ENCODE measurements at regions not wholly inside any gene's neighbourhood (a gene's known extent, or its start where the extent isn't known, plus 50 kb on each side); places are given as distances from the start of the nearest gene placed in this dataset.
A peak's percentile ranks its signal among the peaks of the same experiment; 100 is the strongest.

GRCh38 chr4:29717287-29718057, 1002.7 kb upstream of the PCDH7 start:
- no peak for DNase-seq (ENCODE audit: low read depth)
- TF ChIP-seq CTCF (IDR thresholded peaks at IDR 0.05; ENCODE audit: insufficient read depth, low read depth, low read length) = no peak
- no peak overlapping the region for H3K4me3 ChIP-seq (ENCODE audit: low read depth, low read length)

- no peak for DNase-seq (ENCODE audit: low read depth)
- no peak overlapping the region for H3K4me3 ChIP-seq (ENCODE audit: low read depth, low read length)
- no peak for TF ChIP-seq CTCF (IDR thresholded peaks at IDR 0.05; ENCODE audit: insufficient read depth, low read depth, low read length)
Observed at GRCh38 chr4:29718136-29718535, 1002.0 kb upstream of the PCDH7 start.

GRCh38 chr4:29722253-29722652, 997.9 kb upstream of the PCDH7 start:
- DNase-seq (ENCODE audit: low read depth) = no peak
- no peak overlapping the region for H3K4me3 ChIP-seq (ENCODE audit: low read depth, low read length)
- TF ChIP-seq CTCF (IDR thresholded peaks at IDR 0.05; ENCODE audit: insufficient read depth, low read depth, low read length) = no peak

GRCh38 chr4:29726938-29727337, 993.2 kb upstream of the PCDH7 start:
- no peak for DNase-seq (ENCODE audit: low read depth)
- no peak for TF ChIP-seq CTCF (IDR thresholded peaks at IDR 0.05; ENCODE audit: insufficient read depth, low read depth, low read length)
- H3K4me3 ChIP-seq (ENCODE audit: low read depth, low read length) = no peak overlapping the region

GRCh38 chr4:29734343-29735213, 985.6 kb upstream of the PCDH7 start:
- H3K4me3 ChIP-seq (ENCODE audit: low read depth, low read length) = no peak overlapping the region
- peak; percentile 11 for DNase-seq (ENCODE audit: low read depth)
- TF ChIP-seq CTCF (IDR thresholded peaks at IDR 0.05; ENCODE audit: insufficient read depth, low read depth, low read length) = no peak

GRCh38 chr4:29756966-29757365, 963.2 kb upstream of the PCDH7 start:
- no peak for DNase-seq (ENCODE audit: low read depth)
- TF ChIP-seq CTCF (IDR thresholded peaks at IDR 0.05; ENCODE audit: insufficient read depth, low read depth, low read length) = no peak
- H3K4me3 ChIP-seq (ENCODE audit: low read depth, low read length) = no peak overlapping the region
